ENCODE measurements at regions not wholly inside any gene's neighbourhood (a gene's known extent, or its start where the extent isn't known, plus 50 kb on each side); places are given as distances from the start of the nearest gene placed in this dataset.

DNA sequence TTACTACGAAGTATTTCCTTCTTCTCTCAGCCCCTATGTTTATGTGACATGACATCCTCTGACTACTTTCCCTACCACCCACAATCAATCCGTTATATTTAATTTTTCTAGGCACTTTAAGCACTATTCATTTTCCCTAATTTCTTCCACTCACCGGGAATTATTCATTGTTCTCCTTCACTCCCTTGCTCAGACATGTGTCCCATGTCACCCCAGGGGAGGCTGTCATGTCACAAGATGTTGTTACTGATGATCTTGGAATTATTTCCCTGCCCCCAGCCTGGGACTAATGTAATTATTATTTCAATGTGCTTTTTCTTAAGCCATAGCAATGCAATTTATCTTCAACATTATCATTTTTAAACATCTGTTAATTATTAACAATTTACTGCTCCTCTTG is 317.2 kb downstream of the PHF14 start:
- no peaks in the 10 kb centered on the region for H3K4me1 ChIP-seq
- no peak overlapping the region for H3K4me3 ChIP-seq
- no peaks in the 10 kb centered on the region for H3K9me3 ChIP-seq
- H3K36me3 ChIP-seq: no peaks in the 10 kb centered on the region
- no peak for DNase-seq
- no peak overlapping the region for H3K9ac ChIP-seq (ENCODE audit: low read depth in 2 of 2, low read length in 2 of 2)
- intact Hi-C loops (cut with DNase I): no loop called here
- H3K27me3 ChIP-seq: no peaks in the 10 kb centered on the region
- TF ChIP-seq, protein P1, sequence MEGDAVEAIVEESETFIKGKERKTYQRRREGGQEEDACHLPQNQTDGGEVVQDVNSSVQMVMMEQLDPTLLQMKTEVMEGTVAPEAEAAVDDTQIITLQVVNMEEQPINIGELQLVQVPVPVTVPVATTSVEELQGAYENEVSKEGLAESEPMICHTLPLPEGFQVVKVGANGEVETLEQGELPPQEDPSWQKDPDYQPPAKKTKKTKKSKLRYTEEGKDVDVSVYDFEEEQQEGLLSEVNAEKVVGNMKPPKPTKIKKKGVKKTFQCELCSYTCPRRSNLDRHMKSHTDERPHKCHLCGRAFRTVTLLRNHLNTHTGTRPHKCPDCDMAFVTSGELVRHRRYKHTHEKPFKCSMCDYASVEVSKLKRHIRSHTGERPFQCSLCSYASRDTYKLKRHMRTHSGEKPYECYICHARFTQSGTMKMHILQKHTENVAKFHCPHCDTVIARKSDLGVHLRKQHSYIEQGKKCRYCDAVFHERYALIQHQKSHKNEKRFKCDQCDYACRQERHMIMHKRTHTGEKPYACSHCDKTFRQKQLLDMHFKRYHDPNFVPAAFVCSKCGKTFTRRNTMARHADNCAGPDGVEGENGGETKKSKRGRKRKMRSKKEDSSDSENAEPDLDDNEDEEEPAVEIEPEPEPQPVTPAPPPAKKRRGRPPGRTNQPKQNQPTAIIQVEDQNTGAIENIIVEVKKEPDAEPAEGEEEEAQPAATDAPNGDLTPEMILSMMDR (IDR thresholded peaks at IDR 0.05): no peak
- H3K27ac ChIP-seq: no peak overlapping the region

DNA sequence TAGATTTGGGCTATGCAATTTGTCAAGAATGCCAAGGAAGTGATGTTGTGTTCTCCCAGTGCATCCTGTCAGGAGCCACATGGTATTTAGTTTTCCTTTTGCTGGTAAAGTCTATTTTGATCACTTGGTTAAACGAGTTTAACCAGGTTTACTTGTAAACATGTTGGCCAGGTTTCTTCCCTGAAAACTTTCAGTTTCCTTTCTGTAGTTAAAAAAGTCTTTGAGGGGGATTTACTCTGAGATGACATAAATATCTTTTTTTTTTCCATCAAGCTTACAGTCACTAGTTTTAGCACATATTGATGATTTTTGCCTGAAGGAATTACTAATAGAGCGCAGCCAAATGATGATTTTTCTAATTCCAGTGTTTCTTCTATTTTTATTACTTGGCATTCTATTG is 320.5 kb downstream of the PHF14 start:
- Histone ChIP-seq H3K27me3 (no peaks in the 10 kb centered on the region), H3K9me3 (no peaks in the 10 kb centered on the region), H3K27ac (no peak overlapping the region), H3K4me1 (no peaks in the 10 kb centered on the region), H3K4me3 (no peak overlapping the region), H3K36me3 (no peaks in the 10 kb centered on the region), H3K9ac (ENCODE audit: low read depth in 2 of 2, low read length in 2 of 2) (no peak overlapping the region)
- TF ChIP-seq, protein P1 (IDR thresholded peaks at IDR 0.05): no peak
- no peak for DNase-seq
- intact Hi-C loops (cut with DNase I): no loop called here

DNA sequence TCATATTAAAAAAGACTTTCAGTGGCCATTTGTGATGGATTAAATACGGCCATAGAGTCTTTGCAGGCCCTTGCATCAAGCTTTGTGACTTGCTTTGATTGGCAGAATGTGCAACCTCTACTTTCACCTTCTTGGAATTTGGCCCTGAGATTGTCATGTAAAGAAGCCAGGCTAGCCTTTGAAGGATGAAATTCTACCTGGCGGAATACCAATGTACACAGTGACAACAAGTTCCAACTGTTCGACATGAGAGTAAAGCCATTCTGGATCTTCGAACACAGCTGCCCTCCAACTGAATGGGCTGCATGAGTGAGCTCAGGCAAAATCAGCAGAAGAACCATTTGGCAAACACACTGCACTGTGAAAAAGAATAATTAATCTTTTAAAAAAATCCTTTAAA is 321.3 kb downstream of the PHF14 start:
- Histone ChIP-seq H3K27ac (no peak overlapping the region), H3K9ac (ENCODE audit: low read depth in 2 of 2, low read length in 2 of 2) (no peak overlapping the region), H3K4me3 (no peak overlapping the region), H3K27me3 (no peaks in the 10 kb centered on the region), H3K36me3 (no peaks in the 10 kb centered on the region), H3K9me3 (no peaks in the 10 kb centered on the region), H3K4me1 (no peaks in the 10 kb centered on the region)
- no peak for DNase-seq
- TF ChIP-seq, protein P1 (IDR thresholded peaks at IDR 0.05): no peak
- intact Hi-C loops (cut with DNase I): no loop called here

DNA sequence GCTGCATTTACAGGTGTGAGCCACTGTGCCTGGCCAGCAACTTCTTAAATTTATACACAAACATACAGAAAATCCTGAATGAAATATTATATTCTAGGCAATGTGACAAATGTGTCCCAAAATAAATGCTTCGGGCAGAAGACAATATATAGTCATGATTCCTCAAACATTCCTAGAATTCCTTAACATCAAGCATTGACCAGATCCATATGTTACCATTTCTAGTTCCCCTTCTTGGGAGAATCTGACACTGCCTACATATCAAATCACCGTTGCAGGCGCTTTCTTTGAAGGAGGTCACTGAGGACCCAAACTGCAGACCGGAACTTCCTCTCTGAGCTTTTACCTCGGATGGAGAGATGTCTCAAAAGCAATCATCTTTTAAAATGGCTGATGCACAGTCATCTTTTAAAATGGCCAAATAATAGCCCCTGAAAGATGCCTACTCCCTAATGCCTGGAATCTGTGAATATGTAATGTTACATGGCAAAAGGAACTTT is 323.5 kb downstream of the PHF14 start:
- Histone ChIP-seq H3K4me1 (no peaks in the 10 kb centered on the region), H3K9me3 (no peaks in the 10 kb centered on the region), H3K27ac (no peak overlapping the region), H3K27me3 (no peaks in the 10 kb centered on the region), H3K36me3 (no peaks in the 10 kb centered on the region), H3K9ac (ENCODE audit: low read depth in 2 of 2, low read length in 2 of 2) (no peak overlapping the region), H3K4me3 (no peak overlapping the region)
- DNase-seq: no peak
- intact Hi-C loops (cut with DNase I): no loop called here
- TF ChIP-seq, protein P1 (IDR thresholded peaks at IDR 0.05): no peak

DNA sequence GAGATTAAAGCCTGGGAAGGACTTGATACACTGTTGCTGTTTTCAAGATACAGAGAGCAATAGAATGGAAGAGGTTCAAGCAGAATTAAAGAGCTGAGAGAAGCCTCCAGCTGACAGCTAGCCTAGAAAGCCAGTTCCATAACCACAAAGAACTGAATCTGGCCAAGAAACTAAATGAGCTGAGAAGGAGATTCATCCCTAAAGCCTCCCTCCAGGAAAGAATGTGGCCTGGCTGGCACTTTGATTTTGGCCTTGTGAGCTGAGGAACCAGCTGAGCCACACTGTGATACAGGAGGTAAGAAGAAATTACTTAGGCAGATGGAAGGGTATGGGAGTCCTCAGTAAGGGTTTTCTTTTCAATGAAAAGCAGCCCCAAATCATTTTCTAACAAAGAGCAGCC is 324.1 kb downstream of the PHF14 start:
- TF ChIP-seq, protein P1 (IDR thresholded peaks at IDR 0.05): no peak
- Histone ChIP-seq H3K9me3 (no peaks in the 10 kb centered on the region), H3K4me1 (no peaks in the 10 kb centered on the region), H3K27me3 (no peaks in the 10 kb centered on the region), H3K9ac (ENCODE audit: low read depth in 2 of 2, low read length in 2 of 2) (no peak overlapping the region), H3K36me3 (no peaks in the 10 kb centered on the region), H3K27ac (no peak overlapping the region), H3K4me3 (no peak overlapping the region)
- no peak for DNase-seq
- intact Hi-C loops (cut with DNase I): no loop called here

DNA sequence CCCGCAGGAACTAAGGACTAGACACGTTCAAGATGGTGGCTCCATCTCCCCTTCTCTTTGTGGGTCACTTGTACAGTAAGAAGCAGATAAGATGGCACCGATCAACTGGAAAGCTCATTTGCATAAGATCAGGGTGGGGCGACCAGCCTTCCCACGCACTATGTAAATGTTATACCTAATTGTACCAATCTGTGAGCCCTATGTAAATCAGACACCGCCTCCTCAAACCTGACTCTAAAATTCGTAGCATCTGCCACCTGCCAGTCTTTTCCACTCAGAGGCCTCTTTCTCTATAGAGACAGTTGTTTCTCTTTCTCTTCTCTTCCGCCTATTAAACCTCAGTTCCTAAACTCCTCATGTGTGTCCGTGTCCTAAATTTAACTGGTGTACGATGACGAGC is 324.5 kb downstream of the PHF14 start:
- no peaks in the 10 kb centered on the region for H3K9me3 ChIP-seq
- no peak overlapping the region for H3K27ac ChIP-seq
- intact Hi-C loops (cut with DNase I): no loop called here
- TF ChIP-seq, protein P1 (IDR thresholded peaks at IDR 0.05): no peak
- no peak overlapping the region for H3K9ac ChIP-seq (ENCODE audit: low read depth in 2 of 2, low read length in 2 of 2)
- no peak for DNase-seq
- no peaks in the 10 kb centered on the region for H3K4me1 ChIP-seq
- no peaks in the 10 kb centered on the region for H3K27me3 ChIP-seq
- no peak overlapping the region for H3K4me3 ChIP-seq
- H3K36me3 ChIP-seq: no peaks in the 10 kb centered on the region
